ENCODE measurements at regions not wholly inside any gene's neighbourhood (a gene's known extent, or its start where the extent isn't known, plus 50 kb on each side); places are given as distances from the start of the nearest gene placed in this dataset.

DNA sequence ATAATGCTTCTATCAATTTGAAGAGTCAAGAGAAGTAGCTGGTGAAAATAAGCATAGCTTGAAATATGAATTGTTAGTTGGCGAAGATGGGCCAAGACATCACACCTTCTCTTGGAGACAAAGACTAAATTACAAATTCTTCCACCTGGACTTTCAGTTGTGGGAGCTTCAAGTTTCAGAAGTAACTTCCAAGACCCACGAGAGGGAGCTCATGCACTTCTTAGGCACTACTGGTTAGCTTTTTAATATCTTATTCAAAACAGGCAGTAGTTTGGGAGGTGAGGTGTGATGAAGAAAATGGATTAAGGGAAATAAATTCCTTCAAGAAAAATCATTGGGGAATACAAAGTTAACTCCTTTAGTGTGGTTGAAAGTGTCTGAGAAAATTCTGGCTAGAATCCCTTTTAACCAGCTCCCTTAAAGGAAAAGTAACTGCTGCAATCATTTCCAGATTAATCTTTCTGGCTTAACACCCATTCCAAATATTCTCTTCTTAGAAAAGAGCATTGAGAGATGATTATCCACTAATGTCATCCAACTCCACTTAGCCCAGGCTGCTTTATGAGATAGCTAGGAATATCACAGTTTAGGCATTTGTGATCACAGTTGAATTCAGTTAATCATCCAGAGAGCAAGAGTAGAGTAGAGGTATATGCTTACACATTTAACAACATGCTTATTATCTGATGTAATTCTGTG, 139.5 kb upstream of the DMRTA1 start:
- peak; percentile 71 for DNase-seq

DNA sequence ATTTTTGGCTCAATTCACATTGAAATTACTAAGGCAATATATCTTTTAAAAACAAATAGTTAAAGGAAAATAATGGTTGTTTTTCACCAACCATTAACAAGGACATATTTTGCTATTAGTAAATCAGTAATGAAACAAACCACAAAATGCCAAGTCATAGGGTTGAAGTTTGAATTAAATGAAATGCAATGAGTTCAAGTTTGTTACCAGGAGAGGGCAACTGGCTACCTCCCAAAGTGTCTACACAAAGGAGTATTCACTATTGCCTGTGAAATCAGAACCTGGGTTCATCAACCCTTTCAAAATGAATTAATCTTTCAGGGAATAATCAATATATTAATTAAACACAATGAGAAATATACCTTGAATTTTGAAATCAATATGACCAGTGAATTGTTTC, 138.4 kb upstream of the DMRTA1 start:
- peak; percentile 45 for DNase-seq

DNA sequence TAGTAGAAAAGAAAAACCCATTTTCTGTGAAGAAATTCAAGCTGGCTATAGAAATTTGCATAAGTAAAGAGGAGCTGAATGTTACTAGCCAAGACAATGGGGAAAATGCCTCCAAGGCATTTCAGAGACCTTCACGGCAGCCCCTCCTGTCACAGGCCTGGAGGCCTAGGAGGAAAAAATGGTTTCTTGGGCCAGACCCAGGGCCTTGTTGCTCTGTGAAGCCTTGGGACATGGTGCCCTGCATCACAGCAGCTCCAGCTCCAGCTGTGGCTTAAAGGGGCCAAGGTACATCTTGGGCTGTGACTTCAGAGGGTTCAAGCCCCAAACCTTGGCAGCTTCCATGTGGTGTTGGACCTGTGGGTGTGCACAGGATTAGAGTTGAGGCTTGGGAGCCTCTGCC, 130.0 kb upstream of the DMRTA1 start:
- DNase-seq, result no peak

DNA sequence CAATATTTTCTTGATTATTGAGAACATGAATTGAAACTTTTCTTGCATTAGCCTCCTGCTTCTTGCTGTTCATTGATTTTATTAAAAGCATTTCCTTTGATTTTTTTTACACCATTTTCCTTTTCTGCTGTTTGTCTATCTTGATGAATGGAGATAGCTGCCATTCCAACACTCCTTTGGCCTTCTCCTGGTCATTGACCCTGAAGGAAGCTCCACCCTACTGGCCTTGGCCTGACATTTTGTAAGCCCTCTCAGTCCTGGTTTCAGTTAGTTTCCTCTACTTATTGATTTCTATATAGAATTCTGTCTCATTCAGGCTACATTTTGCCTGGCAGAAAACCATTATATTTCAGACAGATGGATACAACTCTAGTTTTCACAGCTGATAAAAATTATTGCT, 115.1 kb upstream of the DMRTA1 start:
- DNase-seq, result no peak

GRCh38 chr9:22332202-22332601, 114.4 kb upstream of the DMRTA1 start:
- no peak for DNase-seq

DNA sequence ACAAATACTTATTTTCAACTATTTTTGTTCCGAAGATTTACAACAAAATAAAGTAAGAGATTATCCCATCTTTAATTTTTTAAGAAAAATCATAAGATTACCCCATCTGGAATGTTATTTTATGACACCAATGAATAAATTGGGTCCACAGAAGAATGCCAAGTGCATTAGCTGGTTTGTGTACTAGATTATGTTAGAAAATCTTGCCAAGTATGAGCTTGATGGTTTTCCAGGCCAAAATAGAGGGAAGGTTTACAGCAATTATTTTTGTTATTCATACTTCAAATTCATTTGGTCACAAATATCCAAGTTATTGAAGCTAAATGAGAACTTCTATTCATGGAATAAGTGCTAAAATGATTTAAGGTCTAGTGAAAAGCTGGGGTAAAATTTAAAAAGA, 109.4 kb upstream of the DMRTA1 start:
- no peak for DNase-seq

GRCh38 chr9:22342491-22343217, 104.0 kb upstream of the DMRTA1 start:
- DNase-seq, result peak; percentile 81

GRCh38 chr9:22343218-22343611, 103.4 kb upstream of the DMRTA1 start:
- DNase-seq, result no peak

GRCh38 chr9:22354699-22355384, 91.8 kb upstream of the DMRTA1 start:
- no peak for DNase-seq

DNA sequence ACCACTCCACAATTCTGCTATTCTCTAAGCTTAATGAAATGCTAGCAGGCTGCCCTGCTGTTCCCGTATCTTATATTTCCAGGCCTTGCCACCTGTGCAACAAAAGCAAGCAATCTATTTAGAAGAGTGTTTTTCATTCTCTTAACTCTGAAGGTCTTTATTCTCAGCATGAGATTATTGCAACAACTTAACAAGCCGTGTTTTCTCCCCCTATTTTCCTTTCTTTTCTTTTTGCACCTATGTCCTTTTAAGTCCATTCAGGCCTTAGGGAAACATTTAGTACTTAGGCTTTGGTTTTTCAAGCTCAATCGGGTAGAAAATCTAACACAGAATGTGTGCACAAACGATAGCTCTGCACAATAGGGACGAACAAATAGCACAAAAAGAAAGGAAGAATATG, 89.6 kb upstream of the DMRTA1 start:
- DNase-seq, result no peak

DNA sequence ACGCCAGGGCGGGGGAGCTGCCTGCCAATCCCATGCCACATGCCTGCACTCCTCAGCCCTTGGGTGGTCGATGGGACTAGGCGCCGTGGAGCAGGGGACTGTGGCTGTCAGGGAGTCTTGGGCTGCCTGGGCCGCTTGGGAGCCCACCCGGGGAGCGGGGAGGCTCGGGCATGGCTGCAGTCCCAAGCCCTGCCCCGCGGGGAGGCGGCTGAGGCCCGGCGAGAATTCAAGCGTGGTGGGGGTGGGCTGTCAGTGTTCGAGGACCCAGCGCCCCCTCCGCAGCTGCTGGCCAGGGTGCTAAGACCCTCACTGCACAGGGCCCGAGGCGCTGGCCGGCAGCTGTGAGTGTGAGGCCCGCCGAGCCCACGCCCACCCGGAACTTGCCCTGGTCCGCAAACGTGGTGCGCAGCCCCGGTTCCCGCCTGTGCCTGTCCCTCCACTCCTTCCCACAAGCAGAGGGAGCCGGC, 83.2 kb upstream of the DMRTA1 start:
- no peak for DNase-seq

GRCh38 chr9:22373636-22374035, 73.0 kb upstream of the DMRTA1 start:
- DNase-seq, result no peak

- no peak for DNase-seq
Observed at GRCh38 chr9:22374051-22374450, 72.6 kb upstream of the DMRTA1 start.

DNA sequence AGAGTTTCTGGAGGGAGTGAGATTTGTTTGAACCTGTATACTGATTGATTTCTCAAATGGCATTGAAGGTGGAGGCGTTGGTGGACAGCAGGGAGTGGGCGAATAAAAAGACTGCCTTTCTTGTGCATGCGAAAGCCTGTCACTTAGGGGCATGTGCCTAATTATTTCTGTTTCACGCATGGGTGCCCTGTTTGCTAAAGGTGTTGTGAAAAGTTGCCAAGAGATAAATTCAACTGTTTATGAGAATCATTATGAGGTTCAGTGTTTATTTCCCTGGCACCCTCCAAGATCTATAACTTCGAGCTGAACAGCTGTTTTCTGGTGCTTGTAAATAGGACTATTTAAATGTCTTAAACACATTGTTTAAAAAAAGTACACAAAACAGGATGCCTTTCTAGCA, 67.4 kb upstream of the DMRTA1 start:
- DNase-seq, result no peak

- no peak for DNase-seq
Observed at GRCh38 chr9:22381170-22381569, 65.5 kb upstream of the DMRTA1 start.

DNA sequence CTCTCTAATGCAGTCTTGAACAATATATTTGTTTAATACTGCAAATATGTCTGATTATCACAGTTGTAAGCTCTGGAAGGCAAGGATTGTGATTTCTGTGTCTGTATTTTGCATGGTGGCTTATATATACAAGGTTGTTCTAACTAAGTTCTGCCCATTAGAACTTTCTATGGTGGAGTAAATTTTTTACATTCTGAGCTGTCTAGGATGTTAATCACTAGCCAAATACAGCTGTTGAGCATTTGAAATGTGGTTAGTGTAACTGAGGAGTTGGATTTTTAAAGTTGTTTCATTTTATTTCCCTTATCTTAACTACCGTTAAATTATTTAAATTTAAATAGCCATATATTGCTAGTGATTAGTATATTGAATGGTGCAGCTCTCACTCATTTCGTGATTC, 64.3 kb upstream of the DMRTA1 start:
- DNase-seq, result no peak

DNA sequence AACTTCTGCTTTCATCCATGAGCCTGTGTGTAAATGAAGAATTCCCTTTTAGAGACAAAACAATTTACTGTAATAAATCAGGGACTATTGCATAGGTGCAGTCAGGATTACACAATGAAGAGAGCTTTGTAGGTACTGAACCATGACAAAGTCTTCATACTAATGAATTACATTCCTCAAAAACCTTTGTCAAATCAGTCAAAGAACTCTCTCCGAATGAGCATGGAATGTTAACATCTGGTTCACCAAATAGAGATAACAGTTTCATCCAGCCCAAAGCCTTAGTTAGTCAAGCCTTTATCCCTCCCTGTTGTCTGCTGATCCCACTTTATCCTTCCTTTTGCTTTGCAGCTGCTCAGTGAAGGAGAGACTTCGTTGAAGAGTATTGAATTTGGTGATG, 62.9 kb upstream of the DMRTA1 start:
- no peak for DNase-seq

DNA sequence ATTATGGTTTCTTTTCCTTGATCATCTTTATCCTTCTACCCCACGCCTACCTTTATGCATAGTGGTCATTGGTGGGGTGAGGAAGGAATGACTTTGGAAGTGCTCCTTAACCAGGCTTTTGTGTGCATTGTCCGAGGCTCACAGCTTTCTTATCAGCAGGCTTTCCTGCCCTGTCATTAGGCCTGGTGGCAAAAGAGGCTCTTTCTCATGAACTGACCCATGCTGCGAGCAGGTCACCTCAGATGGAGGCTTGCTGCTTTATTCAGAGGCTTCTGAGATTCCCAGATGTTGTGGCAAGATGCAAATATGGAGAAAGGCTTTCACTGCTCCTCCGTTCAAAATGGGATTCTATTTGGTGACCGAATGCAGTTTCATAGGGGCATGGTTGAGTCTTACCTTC, 57.4 kb upstream of the DMRTA1 start:
- DNase-seq, result no peak

DNA sequence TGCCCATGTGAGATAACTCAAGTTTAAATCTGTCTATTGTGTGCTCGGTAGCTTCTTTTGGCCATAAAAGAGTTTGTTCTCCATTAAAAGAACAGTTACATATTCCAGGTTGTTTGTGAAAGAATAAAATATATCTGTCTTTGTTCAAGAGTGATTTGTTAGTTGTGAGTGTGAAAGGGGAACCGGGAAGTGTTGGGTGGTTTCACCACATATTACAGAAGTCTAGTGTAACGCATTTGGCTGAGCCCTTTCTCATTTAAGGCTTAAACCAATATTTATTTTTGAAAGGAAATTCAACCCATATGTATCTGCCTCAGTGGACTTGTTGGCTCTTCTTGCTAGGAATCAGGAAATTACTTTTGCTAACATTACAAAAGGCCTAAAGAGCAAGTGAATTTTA, 54.1 kb upstream of the DMRTA1 start:
- DNase-seq, result no peak

- peak; percentile 90 for DNase-seq
Observed at GRCh38 chr9:22395687-22396141, 50.9 kb upstream of the DMRTA1 start.

All from HCEC 1CT (cell line).